ENCODE measurements at regions not wholly inside any gene's neighbourhood (a gene's known extent, or its start where the extent isn't known, plus 50 kb on each side); places are given as distances from the start of the nearest gene placed in this dataset.

- TF ChIP-seq, protein P1, sequence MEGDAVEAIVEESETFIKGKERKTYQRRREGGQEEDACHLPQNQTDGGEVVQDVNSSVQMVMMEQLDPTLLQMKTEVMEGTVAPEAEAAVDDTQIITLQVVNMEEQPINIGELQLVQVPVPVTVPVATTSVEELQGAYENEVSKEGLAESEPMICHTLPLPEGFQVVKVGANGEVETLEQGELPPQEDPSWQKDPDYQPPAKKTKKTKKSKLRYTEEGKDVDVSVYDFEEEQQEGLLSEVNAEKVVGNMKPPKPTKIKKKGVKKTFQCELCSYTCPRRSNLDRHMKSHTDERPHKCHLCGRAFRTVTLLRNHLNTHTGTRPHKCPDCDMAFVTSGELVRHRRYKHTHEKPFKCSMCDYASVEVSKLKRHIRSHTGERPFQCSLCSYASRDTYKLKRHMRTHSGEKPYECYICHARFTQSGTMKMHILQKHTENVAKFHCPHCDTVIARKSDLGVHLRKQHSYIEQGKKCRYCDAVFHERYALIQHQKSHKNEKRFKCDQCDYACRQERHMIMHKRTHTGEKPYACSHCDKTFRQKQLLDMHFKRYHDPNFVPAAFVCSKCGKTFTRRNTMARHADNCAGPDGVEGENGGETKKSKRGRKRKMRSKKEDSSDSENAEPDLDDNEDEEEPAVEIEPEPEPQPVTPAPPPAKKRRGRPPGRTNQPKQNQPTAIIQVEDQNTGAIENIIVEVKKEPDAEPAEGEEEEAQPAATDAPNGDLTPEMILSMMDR (conservative IDR thresholded peaks at IDR 0.05; ENCODE audit: low read depth in 2 of 2), result no peak
- no peak for TF ChIP-seq POLR2AphosphoS5 (IDR thresholded peaks at IDR 0.05; ENCODE audit: low read depth)
- no peak for TF ChIP-seq EZH2phosphoT487 (IDR thresholded peaks at IDR 0.05; ENCODE audit: unreplicated experiment)
- TF ChIP-seq, protein P2, sequence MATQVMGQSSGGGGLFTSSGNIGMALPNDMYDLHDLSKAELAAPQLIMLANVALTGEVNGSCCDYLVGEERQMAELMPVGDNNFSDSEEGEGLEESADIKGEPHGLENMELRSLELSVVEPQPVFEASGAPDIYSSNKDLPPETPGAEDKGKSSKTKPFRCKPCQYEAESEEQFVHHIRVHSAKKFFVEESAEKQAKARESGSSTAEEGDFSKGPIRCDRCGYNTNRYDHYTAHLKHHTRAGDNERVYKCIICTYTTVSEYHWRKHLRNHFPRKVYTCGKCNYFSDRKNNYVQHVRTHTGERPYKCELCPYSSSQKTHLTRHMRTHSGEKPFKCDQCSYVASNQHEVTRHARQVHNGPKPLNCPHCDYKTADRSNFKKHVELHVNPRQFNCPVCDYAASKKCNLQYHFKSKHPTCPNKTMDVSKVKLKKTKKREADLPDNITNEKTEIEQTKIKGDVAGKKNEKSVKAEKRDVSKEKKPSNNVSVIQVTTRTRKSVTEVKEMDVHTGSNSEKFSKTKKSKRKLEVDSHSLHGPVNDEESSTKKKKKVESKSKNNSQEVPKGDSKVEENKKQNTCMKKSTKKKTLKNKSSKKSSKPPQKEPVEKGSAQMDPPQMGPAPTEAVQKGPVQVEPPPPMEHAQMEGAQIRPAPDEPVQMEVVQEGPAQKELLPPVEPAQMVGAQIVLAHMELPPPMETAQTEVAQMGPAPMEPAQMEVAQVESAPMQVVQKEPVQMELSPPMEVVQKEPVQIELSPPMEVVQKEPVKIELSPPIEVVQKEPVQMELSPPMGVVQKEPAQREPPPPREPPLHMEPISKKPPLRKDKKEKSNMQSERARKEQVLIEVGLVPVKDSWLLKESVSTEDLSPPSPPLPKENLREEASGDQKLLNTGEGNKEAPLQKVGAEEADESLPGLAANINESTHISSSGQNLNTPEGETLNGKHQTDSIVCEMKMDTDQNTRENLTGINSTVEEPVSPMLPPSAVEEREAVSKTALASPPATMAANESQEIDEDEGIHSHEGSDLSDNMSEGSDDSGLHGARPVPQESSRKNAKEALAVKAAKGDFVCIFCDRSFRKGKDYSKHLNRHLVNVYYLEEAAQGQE (IDR thresholded peaks at IDR 0.05; ENCODE audit: unreplicated experiment), result no peak
- TF ChIP-seq EZH2 (IDR thresholded peaks at IDR 0.05; ENCODE audit: low read depth, unreplicated experiment), result no peak
- TF ChIP-seq ZNF331 (CRISPR knock-in tag; IDR thresholded peaks at IDR 0.05; ENCODE audit: low read depth), result no peak
These were observed 310.8 kb downstream of the TCERG1L start for GRCh38 chr10:131000743-131001142.

Data from GM23338 (cell line).